Uterus (tissue), 3 donors: ENCODE measurements at regions not wholly inside any gene's neighbourhood (a gene's known extent, or its start where the extent isn't known, plus 50 kb on each side); places are given as distances from the start of the nearest gene placed in this dataset.

Source experiments
- DNase-seq, 2 donors: peaks; one replicate each; pipeline ENCODE4 v3.0.0-alpha.2; 2019 to 2020
- H3K27ac ChIP-seq, 2 donors: fragments of 200-600 bp; sonication (generic); 1 replicate in 1 of 2; 2 replicates in 1 of 2; pipeline ENCODE4 v1.5.1; 2016 to 2018
- H3K27me3 ChIP-seq, 2 donors: fragments of 200-600 bp; sonication (generic); one replicate each; pipeline ENCODE4 v1.5.1; 2018 to 2019; ENCODE audit warnings: control low read depth in 1 of 2
- H3K36me3 ChIP-seq, 2 donors: fragments of 200-600 bp; sonication (generic); one replicate each; pipeline ENCODE4 v1.5.1; 2019; ENCODE audit warnings: control low read depth in 1 of 2
- H3K4me1 ChIP-seq, 2 donors: fragments of 200-600 bp; sonication (generic); one replicate each; pipeline ENCODE4 v1.5.1; 2018 to 2019; ENCODE audit warnings: control low read depth in 1 of 2
- H3K4me3 ChIP-seq, 2 donors: fragments of 200-600 bp; sonication (generic); 1 replicate in 1 of 2; 2 replicates in 1 of 2; pipeline ENCODE4 v1.5.1; 2018 to 2019; ENCODE audit warnings: mild to moderate bottlenecking in 1 of 2
- H3K9me3 ChIP-seq, 2 donors: fragments of 200-600 bp; sonication (generic); one replicate each; pipeline ENCODE4 v1.5.1; 2019; ENCODE audit warnings: control low read depth in 1 of 2
- CTCF ChIP-seq, 4 experiments: fragments of 200-600 bp in 2 of 4; fragments of 450-650 bp in 2 of 4; sonication (generic) in 2 of 4; IDR thresholded peaks; one replicate each; pipeline ENCODE4 v1.5.1; 2016 to 2019; ENCODE audit warnings: antibody characterized with exemption in 4 of 4, mild to moderate bottlenecking in 2 of 4, moderate library complexity in 1 of 4
- POLR2A ChIP-seq, 2 donors: fragments of 450-650 bp; IDR thresholded peaks; one replicate each; pipeline ENCODE4 v1.6.1; 2016; ENCODE audit warnings: antibody characterized with exemption in 2 of 2, mild to moderate bottlenecking in 1 of 2, moderate library complexity in 1 of 2
- intact Hi-C: fragments of 100-400 bp; cut with DNase I; formaldehyde crosslinking; loops from one replicate; pipeline ENCODE4 v1.15.1; 2023; ENCODE audit warnings: low total_unique reads
- donor health status: DM: yes; HTN: yes; CAD: no.

DNA sequence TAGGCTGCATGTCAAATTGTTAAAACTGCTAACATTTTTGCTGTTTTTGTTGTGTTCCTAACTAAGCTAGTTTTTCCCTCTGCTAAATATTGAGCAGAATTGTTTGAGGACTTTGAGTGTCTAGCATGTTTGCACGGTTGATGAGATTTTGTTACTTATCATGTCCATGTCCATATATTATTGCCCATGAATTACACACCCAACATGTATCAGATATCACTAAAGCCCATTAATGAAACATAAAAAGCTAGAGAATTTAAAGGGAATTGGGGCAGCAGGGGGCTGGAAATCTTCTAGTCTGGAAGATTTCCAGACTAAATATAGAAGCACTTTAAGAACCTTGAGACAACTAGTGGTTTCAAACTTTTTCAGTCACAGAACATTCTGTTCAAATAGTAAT, 197.7 kb downstream of the SNX10 start:
- Histone ChIP-seq H3K27ac (no peak overlapping the region), H3K4me1 (peaks cover 7 to 12% of the 10 kb centered on the region in 2 donors), H3K4me3 (no peak overlapping the region), H3K9me3 (no peaks in the 10 kb centered on the region), H3K36me3 (no peaks in the 10 kb centered on the region), H3K27me3 (no peaks in the 10 kb centered on the region)
- no peak for DNase-seq
- intact Hi-C loops = no loop called here
- TF ChIP-seq CTCF (IDR thresholded peaks at IDR 0.05) (no peak), POLR2A (IDR thresholded peaks at IDR 0.05) (no peak)

DNA sequence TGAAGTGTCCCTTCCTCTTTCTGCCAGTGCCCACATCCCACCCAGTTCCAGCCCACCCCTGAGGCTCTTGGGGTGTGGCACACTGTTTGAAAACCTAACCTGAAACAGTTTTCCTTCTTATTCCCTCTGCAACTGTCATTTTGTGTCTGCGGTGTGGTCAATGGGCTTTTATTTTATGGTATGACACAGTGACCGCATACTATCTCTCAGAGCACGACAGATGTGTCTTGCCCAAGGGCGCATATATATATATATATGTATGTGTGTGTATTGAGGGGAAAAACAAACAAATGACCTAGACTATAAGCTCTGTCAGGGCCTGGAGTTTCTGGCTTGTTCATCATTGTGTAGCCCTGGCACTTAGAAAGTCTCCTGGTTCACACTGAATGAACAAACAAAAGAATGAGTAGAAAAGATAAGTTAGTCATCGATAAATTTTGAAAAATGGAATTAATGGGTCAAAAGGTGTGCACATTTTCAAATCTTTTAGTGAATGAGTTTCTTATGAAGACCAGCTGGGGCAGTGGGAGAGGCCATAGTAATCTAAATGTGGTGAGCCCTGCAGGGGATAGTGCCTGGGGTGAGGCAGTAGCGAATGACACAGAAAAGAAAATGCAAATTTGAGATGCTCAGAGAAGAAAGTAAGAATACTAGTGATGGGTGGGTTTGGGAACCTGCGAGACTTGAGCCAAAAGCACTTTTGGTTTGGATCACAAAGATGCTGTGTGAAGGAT, 198.4 kb downstream of the SNX10 start:
- no peak overlapping the region for H3K27ac ChIP-seq
- intact Hi-C loops = no loop called here
- peaks cover 7 to 12% of the 10 kb centered on the region in 2 donors for H3K4me1 ChIP-seq
- TF ChIP-seq CTCF (IDR thresholded peaks at IDR 0.05) (no peak), POLR2A (IDR thresholded peaks at IDR 0.05) (no peak)
- H3K36me3 ChIP-seq = no peaks in the 10 kb centered on the region
- no peak overlapping the region for H3K4me3 ChIP-seq
- H3K27me3 ChIP-seq = no peaks in the 10 kb centered on the region
- no peaks in the 10 kb centered on the region for H3K9me3 ChIP-seq
- no peak for DNase-seq

- H3K27me3 ChIP-seq = no peaks in the 10 kb centered on the region
- peaks cover 6 to 7% of the 10 kb centered on the region in 2 donors for H3K4me1 ChIP-seq
- DNase-seq = no peak
- H3K36me3 ChIP-seq = no peaks in the 10 kb centered on the region
- TF ChIP-seq CTCF (IDR thresholded peaks at IDR 0.05) = no peak
- no peak for TF ChIP-seq POLR2A (IDR thresholded peaks at IDR 0.05)
- no peak overlapping the region for H3K27ac ChIP-seq
- no peak overlapping the region for H3K4me3 ChIP-seq
- intact Hi-C loops = no loop called here
- no peaks in the 10 kb centered on the region for H3K9me3 ChIP-seq
These were observed 199.3 kb downstream of the SNX10 start for GRCh38 chr7:26490640-26491624.

- no peak for TF ChIP-seq POLR2A (IDR thresholded peaks at IDR 0.05)
- TF ChIP-seq CTCF (IDR thresholded peaks at IDR 0.05) = no peak
- Histone ChIP-seq H3K4me1 (no peaks in the 10 kb centered on the region), H3K9me3 (no peaks in the 10 kb centered on the region), H3K27me3 (no peaks in the 10 kb centered on the region), H3K36me3 (no peaks in the 10 kb centered on the region), H3K4me3 (no peak overlapping the region), H3K27ac (no peak overlapping the region)
- intact Hi-C loops = no loop called here
- no peak for DNase-seq
These were observed 201.2 kb downstream of the SNX10 start for GRCh38 chr7:26492816-26493215.
